ENCODE measurements at regions not wholly inside any gene's neighbourhood (a gene's known extent, or its start where the extent isn't known, plus 50 kb on each side); places are given as distances from the start of the nearest gene placed in this dataset.

GRCh38 chr17:36827081-36827480 lies 110.2 kb upstream of the LHX1 start:
- Mint-ChIP-seq H3K27ac (ENCODE audit: unreplicated experiment) (no peak overlapping the region), H3K4me1 (ENCODE audit: low read depth, unreplicated experiment) (no peaks in the 10 kb centered on the region), H3K36me3 (ENCODE audit: unreplicated experiment) (no peaks in the 10 kb centered on the region), H3K4me3 (ENCODE audit: unreplicated experiment) (no peak overlapping the region), H3K27me3 (ENCODE audit: unreplicated experiment) (peaks cover 6% of the 10 kb centered on the region), H3K9me3 (ENCODE audit: unreplicated experiment) (no peaks in the 10 kb centered on the region)
- no peak for DNase-seq
- TF ChIP-seq, protein P1, sequence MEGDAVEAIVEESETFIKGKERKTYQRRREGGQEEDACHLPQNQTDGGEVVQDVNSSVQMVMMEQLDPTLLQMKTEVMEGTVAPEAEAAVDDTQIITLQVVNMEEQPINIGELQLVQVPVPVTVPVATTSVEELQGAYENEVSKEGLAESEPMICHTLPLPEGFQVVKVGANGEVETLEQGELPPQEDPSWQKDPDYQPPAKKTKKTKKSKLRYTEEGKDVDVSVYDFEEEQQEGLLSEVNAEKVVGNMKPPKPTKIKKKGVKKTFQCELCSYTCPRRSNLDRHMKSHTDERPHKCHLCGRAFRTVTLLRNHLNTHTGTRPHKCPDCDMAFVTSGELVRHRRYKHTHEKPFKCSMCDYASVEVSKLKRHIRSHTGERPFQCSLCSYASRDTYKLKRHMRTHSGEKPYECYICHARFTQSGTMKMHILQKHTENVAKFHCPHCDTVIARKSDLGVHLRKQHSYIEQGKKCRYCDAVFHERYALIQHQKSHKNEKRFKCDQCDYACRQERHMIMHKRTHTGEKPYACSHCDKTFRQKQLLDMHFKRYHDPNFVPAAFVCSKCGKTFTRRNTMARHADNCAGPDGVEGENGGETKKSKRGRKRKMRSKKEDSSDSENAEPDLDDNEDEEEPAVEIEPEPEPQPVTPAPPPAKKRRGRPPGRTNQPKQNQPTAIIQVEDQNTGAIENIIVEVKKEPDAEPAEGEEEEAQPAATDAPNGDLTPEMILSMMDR (IDR thresholded peaks at IDR 0.05; ENCODE audit: partially characterized antibody, unreplicated experiment) = no peak

GRCh38 chr17:36829676-36830075 lies 107.6 kb upstream of the LHX1 start:
- TF ChIP-seq, protein P1 (IDR thresholded peaks at IDR 0.05; ENCODE audit: partially characterized antibody, unreplicated experiment) = no peak
- no peak for DNase-seq
- Mint-ChIP-seq H3K27ac (ENCODE audit: unreplicated experiment) (no peak overlapping the region), H3K4me1 (ENCODE audit: low read depth, unreplicated experiment) (no peaks in the 10 kb centered on the region), H3K9me3 (ENCODE audit: unreplicated experiment) (no peaks in the 10 kb centered on the region), H3K27me3 (ENCODE audit: unreplicated experiment) (peaks cover 8% of the 10 kb centered on the region), H3K4me3 (ENCODE audit: unreplicated experiment) (no peak overlapping the region), H3K36me3 (ENCODE audit: unreplicated experiment) (no peaks in the 10 kb centered on the region)

DNA sequence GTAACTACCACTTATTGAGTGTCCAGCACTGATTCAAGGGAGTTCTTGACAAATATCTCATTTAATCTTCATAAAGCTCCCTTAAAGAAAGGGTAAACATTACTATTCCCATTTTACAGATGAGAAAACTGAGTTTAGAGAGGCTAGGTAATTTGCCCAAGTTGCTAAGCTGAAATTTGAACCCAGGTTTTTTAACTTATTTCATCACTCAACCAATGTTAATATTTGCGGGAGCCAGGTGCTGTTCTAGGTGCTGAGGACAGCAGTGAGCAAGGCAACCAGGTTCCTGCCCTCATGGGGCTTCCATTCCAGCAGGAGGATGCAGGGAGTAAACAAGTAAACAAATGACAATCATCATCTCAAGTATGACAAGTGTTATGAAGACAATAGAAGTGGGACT lies 104.0 kb upstream of the LHX1 start:
- TF ChIP-seq, protein P1 (IDR thresholded peaks at IDR 0.05; ENCODE audit: partially characterized antibody, unreplicated experiment) = no peak
- no peak overlapping the region for H3K4me3 Mint-ChIP-seq (ENCODE audit: unreplicated experiment)
- no peaks in the 10 kb centered on the region for H3K36me3 Mint-ChIP-seq (ENCODE audit: unreplicated experiment)
- no peak overlapping the region for H3K27ac Mint-ChIP-seq (ENCODE audit: unreplicated experiment)
- H3K9me3 Mint-ChIP-seq (ENCODE audit: unreplicated experiment) = no peaks in the 10 kb centered on the region
- peaks cover 2% of the 10 kb centered on the region for H3K27me3 Mint-ChIP-seq (ENCODE audit: unreplicated experiment)
- H3K4me1 Mint-ChIP-seq (ENCODE audit: low read depth, unreplicated experiment) = no peaks in the 10 kb centered on the region
- DNase-seq = no peak

- Mint-ChIP-seq H3K4me1 (ENCODE audit: low read depth, unreplicated experiment) (no peaks in the 10 kb centered on the region), H3K27ac (ENCODE audit: unreplicated experiment) (no peak overlapping the region), H3K36me3 (ENCODE audit: unreplicated experiment) (no peaks in the 10 kb centered on the region), H3K27me3 (ENCODE audit: unreplicated experiment) (peaks cover 2% of the 10 kb centered on the region), H3K9me3 (ENCODE audit: unreplicated experiment) (no peaks in the 10 kb centered on the region), H3K4me3 (ENCODE audit: unreplicated experiment) (no peak overlapping the region)
- TF ChIP-seq, protein P1 (IDR thresholded peaks at IDR 0.05; ENCODE audit: partially characterized antibody, unreplicated experiment) = no peak
- DNase-seq = no peak
Measured at GRCh38 chr17:36835036-36835435, 102.2 kb upstream of the LHX1 start.

GRCh38 chr17:36837195-36837938 lies 99.9 kb upstream of the LHX1 start:
- DNase-seq = no peak
- Mint-ChIP-seq H3K4me3 (ENCODE audit: unreplicated experiment) (no peak overlapping the region), H3K27ac (ENCODE audit: unreplicated experiment) (no peak overlapping the region), H3K9me3 (ENCODE audit: unreplicated experiment) (no peaks in the 10 kb centered on the region), H3K4me1 (ENCODE audit: low read depth, unreplicated experiment) (no peaks in the 10 kb centered on the region), H3K27me3 (ENCODE audit: unreplicated experiment) (peaks cover 2% of the 10 kb centered on the region), H3K36me3 (ENCODE audit: unreplicated experiment) (peaks cover 5% of the 10 kb centered on the region)
- TF ChIP-seq, protein P1 (IDR thresholded peaks at IDR 0.05; ENCODE audit: partially characterized antibody, unreplicated experiment) = no peak

Data from glutamatergic neuron (in vitro differentiated cells).